MM.1S (cell line): ENCODE measurements at regions not wholly inside any gene's neighbourhood (a gene's known extent, or its start where the extent isn't known, plus 50 kb on each side); places are given as distances from the start of the nearest gene placed in this dataset.

Source experiments
- EZH2 ChIP-seq: fragments of 300-600 bp; sonication (generic); optimal IDR thresholded peaks from 2 replicates; pipeline ENCODE3; 2017; ENCODE audit warnings: low read depth, mild to moderate bottlenecking, antibody characterized with exemption, low read length, mixed read lengths
- EZH2phosphoT487 ChIP-seq: fragments of 300-600 bp; sonication (generic); IDR thresholded peaks from 2 replicates; pipeline ENCODE4 v1.6.1; 2018; ENCODE audit warnings: antibody characterized with exemption, low read length
- TF ChIP-seq, protein P1 (sequence below): fragments of 300-600 bp; sonication (generic); IDR thresholded peaks from 2 replicates; pipeline ENCODE4 v1.5.1; 2016; ENCODE audit warnings: antibody characterized with exemption, low read length, mixed read lengths

DNA sequence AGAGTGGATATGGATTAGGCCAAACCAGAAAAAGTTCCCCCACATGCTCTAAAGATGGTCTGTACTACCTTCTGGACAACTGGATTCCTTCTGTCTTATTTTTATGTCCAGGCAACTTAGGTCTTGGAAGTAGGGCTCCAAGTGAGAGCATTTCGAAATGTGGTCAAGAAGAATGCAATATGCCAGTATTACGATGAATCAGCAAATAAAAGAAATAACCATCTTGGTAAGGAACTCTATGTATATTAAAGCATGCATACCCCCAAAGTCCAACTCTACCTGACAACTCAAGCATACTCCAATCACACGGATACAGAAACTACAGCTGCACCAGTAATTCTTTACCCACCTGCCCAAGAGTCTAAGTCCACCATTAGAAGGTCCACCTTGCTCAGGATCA, 234.5 kb downstream of the HNRNPD start:
- TF ChIP-seq, protein P1, sequence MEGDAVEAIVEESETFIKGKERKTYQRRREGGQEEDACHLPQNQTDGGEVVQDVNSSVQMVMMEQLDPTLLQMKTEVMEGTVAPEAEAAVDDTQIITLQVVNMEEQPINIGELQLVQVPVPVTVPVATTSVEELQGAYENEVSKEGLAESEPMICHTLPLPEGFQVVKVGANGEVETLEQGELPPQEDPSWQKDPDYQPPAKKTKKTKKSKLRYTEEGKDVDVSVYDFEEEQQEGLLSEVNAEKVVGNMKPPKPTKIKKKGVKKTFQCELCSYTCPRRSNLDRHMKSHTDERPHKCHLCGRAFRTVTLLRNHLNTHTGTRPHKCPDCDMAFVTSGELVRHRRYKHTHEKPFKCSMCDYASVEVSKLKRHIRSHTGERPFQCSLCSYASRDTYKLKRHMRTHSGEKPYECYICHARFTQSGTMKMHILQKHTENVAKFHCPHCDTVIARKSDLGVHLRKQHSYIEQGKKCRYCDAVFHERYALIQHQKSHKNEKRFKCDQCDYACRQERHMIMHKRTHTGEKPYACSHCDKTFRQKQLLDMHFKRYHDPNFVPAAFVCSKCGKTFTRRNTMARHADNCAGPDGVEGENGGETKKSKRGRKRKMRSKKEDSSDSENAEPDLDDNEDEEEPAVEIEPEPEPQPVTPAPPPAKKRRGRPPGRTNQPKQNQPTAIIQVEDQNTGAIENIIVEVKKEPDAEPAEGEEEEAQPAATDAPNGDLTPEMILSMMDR: no peak
- TF ChIP-seq EZH2 (no peak), EZH2phosphoT487 (no peak)
